K562 (cell line): ENCODE measurements at regions not wholly inside any gene's neighbourhood (a gene's known extent, or its start where the extent isn't known, plus 50 kb on each side); places are given as distances from the start of the nearest gene placed in this dataset.

Experiments
- ATAC-seq: fragments of 200-7000 bp; cut with Tn5 transposase; 3 replicates; pipeline ENCODE4 v1.9.1; 2020; ENCODE audit warnings: moderate library complexity
- BruUV-seq: library from RNA; stranded (reverse); fragments of 400-500 nt; replicated peaks from 2 replicates; lab custom pipeline; 2021; lab: Mats Ljungman, UMichigan
- CTCF ChIA-PET: fragments of 300-600 bp; formaldehyde crosslinking; extraction: SDS; loops from one replicate; lab custom pipeline; 2021; ENCODE audit warnings: low intra/inter-chr PET ratio; lab: Yijun Ruan, JAX
- POLR2A ChIA-PET: fragments of 300-600, 350-650 bp; sonication (Branson Sonifier 250); formaldehyde crosslinking; extraction: SDS; loops from one replicate; lab custom pipeline; 2021; ENCODE audit warnings: antibody characterized with exemption, inconsistent platforms; lab: Yijun Ruan, JAX
- DNase-seq, 4 experiments: peaks; one replicate each; pipeline versions ENCODE4 v3.0.0 to v3.0.0-alpha.2; 2011 to 2018; ENCODE audit warnings: low spot score in 3 of 4, mixed read lengths in 3 of 4; ENCODE audit errors: extremely low read depth in 1 of 4
- FAIRE-seq: peaks from 2 replicates; lab custom pipeline; 2011; peaks lifted over from hg19 to GRCh38; lab: Jason Lieb, UNC
- H2AFZ ChIP-seq: 2 replicates; pipeline ENCODE4 v1.6.0; 2011; ENCODE audit warnings: low read depth, low read length, control low read depth, inconsistent platforms
- H3K27ac ChIP-seq: fragments of 200-600 bp; 3 replicates; pipeline ENCODE4 v1.8.0; 2011; ENCODE audit warnings: low read depth, mild to moderate bottlenecking, control low read depth, inconsistent platforms, low read length, moderate library complexity, mixed read lengths; ENCODE audit errors: extremely low read depth
- H3K27me3 ChIP-seq, 2 experiments: fragments of 300-600 bp in 1 of 2; 2 replicates in 1 of 2; 3 replicates in 1 of 2; pipeline versions ENCODE4 v1.6.0 to v1.8.0; 2011; ENCODE audit warnings: inconsistent platforms in 2 of 2, low read length in 2 of 2, mild to moderate bottlenecking in 1 of 2, mixed read lengths in 1 of 2, moderate library complexity in 1 of 2; ENCODE audit not compliant: control insufficient read depth in 2 of 2, insufficient read depth in 2 of 2
- H3K36me3 ChIP-seq: fragments of 300-600 bp; 3 replicates; pipeline ENCODE4 v1.8.0; 2011; ENCODE audit warnings: mild to moderate bottlenecking, low read length, inconsistent platforms; ENCODE audit not compliant: control insufficient read depth, insufficient read depth
- H3K4me1 ChIP-seq, 2 experiments: fragments of 200-600 bp in 1 of 2; replicated peaks in 1 of 2; 2 replicates in 1 of 2; 3 replicates in 1 of 2; pipeline versions ENCODE4 v1.5.1 to v1.8.0; 2011; ENCODE audit warnings: inconsistent platforms in 2 of 2, low read length in 2 of 2, mild to moderate bottlenecking in 1 of 2, mixed read lengths in 1 of 2, moderate library complexity in 1 of 2; ENCODE audit not compliant: control insufficient read depth in 2 of 2, insufficient read depth in 2 of 2
- H3K4me2 ChIP-seq: 2 replicates; pipeline ENCODE4 v1.6.1; 2011; ENCODE audit warnings: low read length, control low read depth, inconsistent platforms, mixed read lengths; ENCODE audit not compliant: insufficient read depth
- H3K4me3 ChIP-seq: fragments of 200-600 bp; sonication (generic), shearing (Covaris generic); 2 replicates; pipeline ENCODE4 v1.5.1; 2016; ENCODE audit warnings: control low read depth, inconsistent platforms
- H3K79me2 ChIP-seq: fragments of 200-600 bp; 3 replicates; pipeline ENCODE4 v1.8.0; 2011; ENCODE audit warnings: low read length, inconsistent platforms; ENCODE audit not compliant: control insufficient read depth, insufficient read depth
- H3K9ac ChIP-seq, 2 experiments: 2 replicates each; pipeline versions ENCODE4 v1.6.0 to v1.6.1; 2011; ENCODE audit warnings: low read depth in 2 of 2, low read length in 2 of 2, control low read depth in 1 of 2, inconsistent platforms in 1 of 2, mild to moderate bottlenecking in 1 of 2, mixed read lengths in 1 of 2; ENCODE audit not compliant: insufficient read depth in 1 of 2
- H3K9me1 ChIP-seq: one replicate; pipeline ENCODE4 v1.6.0; 2011; ENCODE audit warnings: inconsistent platforms, mild to moderate bottlenecking, low read length, moderate library complexity; ENCODE audit not compliant: control insufficient read depth, insufficient read depth
- H3K9me3 ChIP-seq: replicated peaks from 2 replicates; pipeline ENCODE4 v1.5.1; 2011; ENCODE audit warnings: low read depth, low read length, inconsistent platforms; ENCODE audit not compliant: control insufficient read depth, insufficient read depth
- H4K20me1 ChIP-seq: replicated peaks from 2 replicates; pipeline ENCODE4 v1.6.1; 2011; ENCODE audit warnings: low read length, inconsistent platforms, mixed read lengths; ENCODE audit not compliant: control insufficient read depth, insufficient read depth
- ARHGAP35 ChIP-seq: fragments of 450-650 bp; IDR thresholded peaks from 2 replicates; pipeline ENCODE4 v1.6.1; 2018; ENCODE audit not compliant: partially characterized antibody
- ATF1 ChIP-seq, 2 experiments: fragments of 450-650 bp in 1 of 2; IDR thresholded peaks; 2 replicates each; pipeline ENCODE4 v1.6.1; 2016; ENCODE audit warnings: missing compliant biosample characterization in 1 of 2, missing genetic modification characterization in 1 of 2
- ATF2 ChIP-seq: sonication (generic); formaldehyde crosslinking; IDR thresholded peaks from 2 replicates; pipeline ENCODE4 v1.8.1; 2022; ENCODE audit warnings: missing genetic modification reagents
- CEBPG ChIP-seq, 3 experiments: fragments of 200-800 bp in 1 of 3; sonication (Bioruptor generic) in 1 of 3; sonication (generic) in 1 of 3; formaldehyde crosslinking in 1 of 3; IDR thresholded peaks in 2 of 3; conservative IDR thresholded peaks in 1 of 3; 2 replicates each; pipeline versions ENCODE4 v1.6.1 to v1.8.0; 2016 to 2022; ENCODE audit warnings: missing compliant biosample characterization in 2 of 3, missing genetic modification characterization in 2 of 3, mild to moderate bottlenecking in 1 of 3, missing genetic modification reagents in 1 of 3
- DDX20 ChIP-seq: fragments of 450-650 bp; IDR thresholded peaks from 2 replicates; pipeline ENCODE4 v1.6.1; 2016; ENCODE audit warnings: missing genetic modification characterization, low read depth, mild to moderate bottlenecking, missing compliant biosample characterization, moderate library complexity
- ESRRB ChIP-seq: fragments of 250-450 bp; sonication (Bioruptor Pico); IDR thresholded peaks from 2 replicates; pipeline ENCODE4 v1.5.0; 2020; ENCODE audit warnings: mild to moderate bottlenecking, moderate library complexity, borderline replicate concordance
- GATAD2B ChIP-seq: fragments of 450-650 bp; IDR thresholded peaks from 2 replicates; pipeline ENCODE4 v1.6.1; 2017; ENCODE audit warnings: mild to moderate bottlenecking, borderline replicate concordance
- HNRNPK ChIP-seq: fragments of 200-400 bp; formaldehyde crosslinking; IDR thresholded peaks from one replicate; pipeline ENCODE4 v1.6.1; 2018; ENCODE audit warnings: mild to moderate bottlenecking, low read depth, low read length; ENCODE audit not compliant: poor library complexity, severe bottlenecking
- LCOR ChIP-seq: sonication (generic); formaldehyde crosslinking; IDR thresholded peaks from 2 replicates; pipeline ENCODE4 v1.8.0; 2022; ENCODE audit warnings: mild to moderate bottlenecking, missing genetic modification reagents
- MEF2D ChIP-seq: conservative IDR thresholded peaks from 2 replicates; pipeline ENCODE4 v1.6.1; 2016; ENCODE audit warnings: low read depth, missing genetic modification characterization, missing compliant biosample characterization
- RBM14 ChIP-seq: fragments of 200-400 bp; formaldehyde crosslinking; IDR thresholded peaks from 2 replicates; pipeline ENCODE4 v1.6.1; 2018; ENCODE audit warnings: low read depth, mild to moderate bottlenecking, low read length, moderate library complexity, borderline replicate concordance; ENCODE audit not compliant: insufficient read depth
- TFAP4 ChIP-seq: sonication (generic); formaldehyde crosslinking; IDR thresholded peaks from 2 replicates; pipeline ENCODE4 v1.8.0; 2022; ENCODE audit warnings: missing genetic modification reagents, mild to moderate bottlenecking, moderate library complexity, borderline replicate concordance
- XRCC5 ChIP-seq: fragments of 200-400 bp; formaldehyde crosslinking; IDR thresholded peaks from 2 replicates; pipeline ENCODE4 v1.6.1; 2017; ENCODE audit warnings: low read depth, mild to moderate bottlenecking, low read length
- ZBTB2 ChIP-seq: fragments of 450-650 bp; IDR thresholded peaks from 2 replicates; pipeline ENCODE4 v1.6.1; 2016; ENCODE audit warnings: antibody characterized with exemption
- ZKSCAN8 ChIP-seq: fragments of 200-800 bp; sonication (Bioruptor generic); IDR thresholded peaks from 2 replicates; pipeline ENCODE4 v1.6.1; 2016; ENCODE audit warnings: missing genetic modification characterization, missing compliant biosample characterization
- ZNF165 ChIP-seq: fragments of 250-450 bp; sonication (Bioruptor Pico); IDR thresholded peaks from 2 replicates; pipeline ENCODE4 v1.4.0; 2020; ENCODE audit warnings: borderline replicate concordance
- ZNF436 ChIP-seq: fragments of 250-450, 450-650 bp; sonication (Bioruptor Pico); formaldehyde crosslinking; IDR thresholded peaks from 2 replicates; pipeline ENCODE4 v1.7.0; 2020; ENCODE audit warnings: mild to moderate bottlenecking
- WGBS: fragments of 100-300 bp; shearing (Covaris generic); methylation state at CpG from one replicate; pipeline ENCODE4 v1.1.6; 2016; ENCODE audit warnings: low coverage, mixed read lengths; ENCODE audit not compliant: insufficient coverage; ENCODE audit errors: missing lambda C conversion rate; 5-methylcytosine and 5-hydroxymethylcytosine counted together
- in situ Hi-C: fragments of 300-500 bp; cut with MboI; formaldehyde crosslinking; loops from 4 replicates; pipeline ENCODE4 v1.15.0; 2018; ENCODE audit warnings: inconsistent platforms, mixed read lengths
- intact Hi-C: fragments of 100-400 bp; cut with micrococcal nuclease; formaldehyde crosslinking; loops from 2 replicates; pipeline ENCODE4 v1.14.2; 2022

- intact Hi-C loops = no loop called here
- WGBS = 3% methylated on average over 10 of the region's 10 CpGs
- no peak for FAIRE-seq
Observed at GRCh38 chr1:118253053-118253915, 68.3 kb upstream of the SPAG17 start.

More at GRCh38 chr1:118253053-118253915, 68.3 kb upstream of the SPAG17 start:
- TF ChIP-seq LCOR (CRISPR knock-in tag) = no peak
- no peak for TF ChIP-seq MEF2D (tag)
- peak; percentile 11; the same call in 1 of the 2 replicates for TF ChIP-seq ZNF165 (CRISPR knock-in tag)
- no peak for TF ChIP-seq ZBTB2
- TF ChIP-seq CEBPG (CRISPR knock-in tag; IDR thresholded peaks at IDR 0.05) = no peak
- no peak for TF ChIP-seq CEBPG (tag; conservative IDR thresholded peaks at IDR 0.05 in 1 of 2, IDR thresholded peaks at IDR 0.05 in 1 of 2)
- TF ChIP-seq ARHGAP35 = no peak
- TF ChIP-seq ZNF436 (CRISPR knock-in tag) = no peak
- no peak for TF ChIP-seq TFAP4
- no peak for TF ChIP-seq RBM14
- TF ChIP-seq DDX20 (tag) = no peak
- TF ChIP-seq GATAD2B = no peak
- TF ChIP-seq ATF1 (CRISPR knock-in tag; IDR thresholded peaks at IDR 0.05) = no peak
- TF ChIP-seq ATF1 (tag; IDR thresholded peaks at IDR 0.05) = peak; percentile 36; the same call in 1 of the 2 replicates
- no peak for TF ChIP-seq HNRNPK
- TF ChIP-seq ZKSCAN8 (CRISPR knock-in tag) = no peak
- TF ChIP-seq ATF2 (CRISPR knock-in tag) = no peak
- no peak for TF ChIP-seq XRCC5
- TF ChIP-seq ESRRB (CRISPR knock-in tag) = no peak
- H3K9ac ChIP-seq = no peak overlapping the region
- H3K4me2 ChIP-seq = no peak overlapping the region
- no peaks in the 10 kb centered on the region for H3K27me3 ChIP-seq
- no peaks in the 10 kb centered on the region for H3K9me1 ChIP-seq
- in situ Hi-C loops = no loop called here
- H2AFZ ChIP-seq = no peak overlapping the region
- no peak overlapping the region for H3K27ac ChIP-seq
- no peaks in the 10 kb centered on the region for H3K36me3 ChIP-seq
- H3K9me3 ChIP-seq = no peaks in the 10 kb centered on the region
- no TSS peak for BruUV-seq
- no peak overlapping the region for H3K4me3 ChIP-seq
- H3K4me1 ChIP-seq = no peaks in the 10 kb centered on the region
- ChIA-PET CTCF (no interaction called here), POLR2A (interaction anchor here (0.6 to 1.9 kb wide), 2 partner anchors 11 kb away, joined by 4 to 5 read pairs; no protein-coding TSS in a partner anchor)
- DNase-seq = no peak
- ATAC-seq = no peak
- no peaks in the 10 kb centered on the region for H4K20me1 ChIP-seq
- no peaks in the 10 kb centered on the region for H3K79me2 ChIP-seq
